ENCODE measurements at regions not wholly inside any gene's neighbourhood (a gene's known extent, or its start where the extent isn't known, plus 50 kb on each side); places are given as distances from the start of the nearest gene placed in this dataset.

GRCh38 chr18:7492385-7492784, 74.7 kb upstream of the PTPRM start:
- no peak for DNase-seq

GRCh38 chr18:7497081-7497480, 70.0 kb upstream of the PTPRM start:
- DNase-seq, result no peak

GRCh38 chr18:7511106-7511505, 56.0 kb upstream of the PTPRM start:
- DNase-seq, result no peak

DNA sequence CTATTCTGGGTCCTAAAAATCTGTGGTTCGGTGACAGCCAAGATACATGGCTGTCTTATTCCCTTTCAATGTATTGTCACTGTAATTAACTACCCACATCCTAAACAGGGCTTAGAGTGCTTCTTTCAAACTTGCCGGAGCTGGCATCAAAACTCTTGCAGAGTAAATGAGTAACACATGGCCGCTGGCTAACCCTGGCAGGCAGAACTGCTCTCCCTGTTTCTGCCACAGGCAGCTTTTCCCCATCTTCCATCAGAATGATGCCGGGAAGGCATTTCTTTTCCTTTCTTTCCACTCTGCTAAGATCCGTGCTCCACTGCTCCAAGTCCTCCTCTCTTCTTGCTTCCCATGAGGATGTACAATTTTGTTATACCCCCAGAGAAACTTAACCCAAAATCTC, 54.8 kb upstream of the PTPRM start:
- no peak for DNase-seq

DNA sequence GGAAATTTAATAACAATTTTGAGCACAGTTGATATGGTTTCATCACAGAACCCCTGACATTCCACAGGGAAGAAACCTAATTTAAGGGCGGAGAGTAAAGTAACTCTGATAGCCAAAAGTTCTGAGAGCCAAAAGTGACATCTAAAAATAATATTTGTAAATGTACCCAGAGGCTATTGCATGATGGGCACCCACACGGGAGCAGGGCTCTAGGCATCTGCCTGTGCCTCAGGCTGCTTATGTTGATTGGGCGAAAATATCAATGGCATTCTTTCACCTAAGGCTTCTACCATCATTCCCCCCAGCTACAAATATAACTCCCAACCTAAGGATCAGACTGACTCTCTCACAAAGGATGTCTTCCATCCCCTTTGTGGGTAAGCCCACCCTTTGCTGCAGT, 54.1 kb upstream of the PTPRM start:
- no peak for DNase-seq

GRCh38 chr18:7514796-7515440, 52.2 kb upstream of the PTPRM start:
- no peak for DNase-seq

DNA sequence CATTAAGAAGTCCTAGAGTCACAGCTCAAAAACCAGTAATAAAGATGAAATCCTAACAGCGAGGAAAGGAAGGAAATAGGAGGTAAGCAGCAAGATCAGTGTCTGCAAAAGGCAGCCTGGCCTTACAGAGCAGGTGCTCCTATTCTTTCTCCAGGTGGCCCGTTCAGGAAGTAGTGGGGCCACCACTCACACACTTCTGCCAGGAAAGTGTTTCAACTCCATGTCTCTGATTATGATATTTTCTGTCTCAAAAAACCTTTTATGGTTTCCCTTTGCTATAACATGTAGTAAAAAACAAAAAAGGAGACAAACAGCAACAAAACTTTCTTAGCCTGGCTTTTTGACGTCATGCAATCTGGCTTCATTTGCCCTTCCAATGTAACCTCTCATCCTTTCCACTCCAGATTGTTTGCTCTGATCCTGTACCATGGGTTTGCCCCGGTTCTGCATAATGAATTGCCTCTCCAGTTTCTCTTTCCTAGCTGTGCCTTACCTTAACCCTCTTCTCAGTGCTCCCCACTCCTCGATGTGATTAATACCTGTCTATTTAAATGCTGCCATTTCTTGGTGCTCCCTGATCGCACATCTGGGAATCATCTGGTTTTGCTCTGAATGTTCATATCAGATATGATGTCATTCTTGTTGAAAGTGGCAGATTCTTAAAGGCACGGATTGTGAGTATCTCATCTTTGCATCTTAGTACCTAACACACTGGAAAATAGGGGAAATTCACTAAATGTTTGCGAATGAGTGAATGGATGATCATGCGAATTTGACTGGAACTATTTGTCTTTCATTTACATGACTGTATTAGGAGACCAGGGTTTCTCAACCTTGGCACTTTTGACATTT, 50.6 kb upstream of the PTPRM start:
- no peak for DNase-seq

All from NCI-H146 (cell line).